Spleen (tissue), 7 donors: ENCODE measurements at regions not wholly inside any gene's neighbourhood (a gene's known extent, or its start where the extent isn't known, plus 50 kb on each side); places are given as distances from the start of the nearest gene placed in this dataset.

Experiments used
- CTCF ChIP-seq, 11 experiments: fragments of 200-600 bp in 7 of 11; fragments of 450-650 bp in 4 of 11; sonication (generic) in 4 of 11; IDR thresholded peaks in 8 of 11; conservative IDR thresholded peaks in 3 of 11; 1 replicate in 7 of 11; 2 replicates in 4 of 11; pipeline versions ENCODE4 v1.4.0 to v1.8.0; 2016 to 2021; ENCODE audit warnings: antibody characterized with exemption in 11 of 11, inconsistent platforms in 4 of 11, mild to moderate bottlenecking in 1 of 11
- POLR2A ChIP-seq, 3 donors: fragments of 450-650 bp; IDR thresholded peaks; one replicate each; pipeline ENCODE4 v1.5.1; 2017; ENCODE audit warnings: antibody characterized with exemption in 3 of 3, mild to moderate bottlenecking in 1 of 3
- donor health status: DM: no; HTN: no; CAD: no; lungs with moderate emphysema.
- donor health status: DM: no; HTN: no; CAD: no.
- donor health status: DM: no; HTN: no; CAD: no.

GRCh38 chr17:71446645-71447437, 674.0 kb upstream of the SOX9 start:
- TF ChIP-seq POLR2A (IDR thresholded peaks at IDR 0.05): no peak
- TF ChIP-seq CTCF (IDR thresholded peaks at IDR 0.05 in 8 of 11, conservative IDR thresholded peaks at IDR 0.05 in 3 of 11): no peak
